ENCODE measurements at regions not wholly inside any gene's neighbourhood (a gene's known extent, or its start where the extent isn't known, plus 50 kb on each side); places are given as distances from the start of the nearest gene placed in this dataset.

- CTCF ChIA-PET, result no interaction called here
- POLR2A ChIA-PET, result no interaction called here
Observed at GRCh38 chr6:132968419-132968950, 154.1 kb downstream of the RPS12 start.

GRCh38 chr6:132969196-132969595, 154.8 kb downstream of the RPS12 start:
- H3K27me3 Mint-ChIP-seq, result peaks cover 10% of the 10 kb centered on the region
- no peak overlapping the region for H3K4me3 Mint-ChIP-seq
- ChIA-PET CTCF (no interaction called here), POLR2A (no interaction called here)
- ATAC-seq, result no peak
- no peaks in the 10 kb centered on the region for H3K4me1 Mint-ChIP-seq (ENCODE audit: low read depth)
- intact Hi-C loops (cut with micrococcal nuclease), result no loop called here
- no peaks in the 10 kb centered on the region for H3K36me3 Mint-ChIP-seq (ENCODE audit: low read depth)
- H3K9me3 Mint-ChIP-seq, result no peaks in the 10 kb centered on the region
- no peak for DNase-seq
- no peak overlapping the region for H3K27ac Mint-ChIP-seq
- no peak for TF ChIP-seq CTCF (IDR thresholded peaks at IDR 0.05)

More at GRCh38 chr6:132968419-132968950, 154.1 kb downstream of the RPS12 start:
- no peak for ATAC-seq
- intact Hi-C loops (cut with micrococcal nuclease), result no loop called here
- H3K4me3 Mint-ChIP-seq, result no peak overlapping the region
- no peak for TF ChIP-seq CTCF (IDR thresholded peaks at IDR 0.05)
- H3K36me3 Mint-ChIP-seq (ENCODE audit: low read depth), result no peaks in the 10 kb centered on the region
- H3K27ac Mint-ChIP-seq, result no peak overlapping the region
- H3K9me3 Mint-ChIP-seq, result no peaks in the 10 kb centered on the region
- DNase-seq, result no peak
- H3K27me3 Mint-ChIP-seq, result peaks cover 8% of the 10 kb centered on the region
- no peaks in the 10 kb centered on the region for H3K4me1 Mint-ChIP-seq (ENCODE audit: low read depth)

- intact Hi-C loops (cut with micrococcal nuclease), result no loop called here
- H3K36me3 Mint-ChIP-seq (ENCODE audit: low read depth), result no peaks in the 10 kb centered on the region
- H3K27ac Mint-ChIP-seq, result no peak overlapping the region
- DNase-seq (no peak), ATAC-seq (no peak)
- CTCF ChIA-PET, result interaction anchor here (2.8 kb wide), 1 partner anchor 9 kb away, joined by 15 read pairs; no protein-coding TSS in a partner anchor
- no peaks in the 10 kb centered on the region for H3K9me3 Mint-ChIP-seq
- no peaks in the 10 kb centered on the region for H3K4me1 Mint-ChIP-seq (ENCODE audit: low read depth)
- POLR2A ChIA-PET, result no interaction called here
- peaks cover 11% of the 10 kb centered on the region for H3K27me3 Mint-ChIP-seq
- no peak for TF ChIP-seq CTCF (IDR thresholded peaks at IDR 0.05)
- H3K4me3 Mint-ChIP-seq, result no peak overlapping the region
Observed at GRCh38 chr6:132971676-132972075, 157.3 kb downstream of the RPS12 start.

- no peak overlapping the region for H3K27ac Mint-ChIP-seq
- H3K9me3 Mint-ChIP-seq, result no peaks in the 10 kb centered on the region
- TF ChIP-seq CTCF (IDR thresholded peaks at IDR 0.05), result no peak
- no peaks in the 10 kb centered on the region for H3K4me1 Mint-ChIP-seq (ENCODE audit: low read depth)
- intact Hi-C loops (cut with micrococcal nuclease), result no loop called here
- H3K36me3 Mint-ChIP-seq (ENCODE audit: low read depth), result no peaks in the 10 kb centered on the region
- ChIA-PET CTCF (interaction anchor here (2.8 kb wide), 1 partner anchor 10 kb away, joined by 15 read pairs; no protein-coding TSS in a partner anchor), POLR2A (no interaction called here)
- ATAC-seq, result no peak
- H3K4me3 Mint-ChIP-seq, result no peak overlapping the region
- no peak for DNase-seq
- peaks cover 11% of the 10 kb centered on the region for H3K27me3 Mint-ChIP-seq
Observed at GRCh38 chr6:132972254-132972653, 157.9 kb downstream of the RPS12 start.

- DNase-seq, result no peak
- H3K4me3 Mint-ChIP-seq, result no peak overlapping the region
- no peaks in the 10 kb centered on the region for H3K36me3 Mint-ChIP-seq (ENCODE audit: low read depth)
- no peak for ATAC-seq
- CTCF ChIA-PET, result interaction anchor here (2.8 to 3.9 kb wide), 2 partner anchors 10 to 11 kb away, joined by 15 read pairs; no protein-coding TSS in a partner anchor
- POLR2A ChIA-PET, result interaction anchor here (1.2 kb wide), 1 partner anchor 138 kb away, joined by 3 read pairs; no protein-coding TSS in a partner anchor
- intact Hi-C loops (cut with micrococcal nuclease), result no loop called here
- peaks cover 12% of the 10 kb centered on the region for H3K27me3 Mint-ChIP-seq
- H3K27ac Mint-ChIP-seq, result no peak overlapping the region
- H3K4me1 Mint-ChIP-seq (ENCODE audit: low read depth), result no peaks in the 10 kb centered on the region
- no peaks in the 10 kb centered on the region for H3K9me3 Mint-ChIP-seq
- TF ChIP-seq CTCF (IDR thresholded peaks at IDR 0.05), result no peak
Observed at GRCh38 chr6:132972971-132973370, 158.6 kb downstream of the RPS12 start.

Measured in activated CD8-positive, alpha-beta T cell treated with anti-CD3 and anti-CD28 coated beads for 36 hours (primary cell).